GM19397 (cell line): ENCODE measurements at regions not wholly inside any gene's neighbourhood (a gene's known extent, or its start where the extent isn't known, plus 50 kb on each side); places are given as distances from the start of the nearest gene placed in this dataset.

ENCODE experiments used
- ATAC-seq: cut with Tn5 transposase; IDR thresholded peaks from one replicate; pipeline ENCODE4 v1.9.1; 2021; ENCODE audit warnings: mild to moderate bottlenecking, moderate library complexity; ENCODE audit not compliant: unreplicated experiment

- ATAC-seq, result no peak
Measured at GRCh38 chr2:220192994-220193753, 565.7 kb downstream of the SLC4A3 start.

- ATAC-seq, result no peak
Measured at GRCh38 chr2:220194630-220195584, 567.5 kb downstream of the SLC4A3 start.

- no peak for ATAC-seq
Measured at GRCh38 chr2:220198896-220199295, 571.5 kb downstream of the SLC4A3 start.

GRCh38 chr2:220202066-220202465, 574.6 kb downstream of the SLC4A3 start:
- no peak for ATAC-seq

GRCh38 chr2:220209093-220209492, 581.7 kb downstream of the SLC4A3 start:
- no peak for ATAC-seq

GRCh38 chr2:220209751-220210150, 582.3 kb downstream of the SLC4A3 start:
- ATAC-seq, result no peak

GRCh38 chr2:220212296-220213080, 585.1 kb downstream of the SLC4A3 start:
- no peak for ATAC-seq

- no peak for ATAC-seq
Measured at GRCh38 chr2:220215785-220216184, 588.4 kb downstream of the SLC4A3 start.

- ATAC-seq, result no peak
Measured at GRCh38 chr2:220219371-220219770, 591.9 kb downstream of the SLC4A3 start.

- no peak for ATAC-seq
Measured at GRCh38 chr2:220220009-220220408, 592.6 kb downstream of the SLC4A3 start.

GRCh38 chr2:220221992-220222391, 594.6 kb downstream of the SLC4A3 start:
- ATAC-seq, result no peak

GRCh38 chr2:220224691-220225543, 597.5 kb downstream of the SLC4A3 start:
- ATAC-seq, result no peak

- ATAC-seq, result no peak
Measured at GRCh38 chr2:220226076-220226475, 598.6 kb downstream of the SLC4A3 start.

- ATAC-seq, result no peak
Measured at GRCh38 chr2:220226546-220226945, 599.1 kb downstream of the SLC4A3 start.

- no peak for ATAC-seq
Measured at GRCh38 chr2:220227266-220227920, 600.0 kb downstream of the SLC4A3 start.

- no peak for ATAC-seq
Measured at GRCh38 chr2:220228310-220229006, 601.0 kb downstream of the SLC4A3 start.

- no peak for ATAC-seq
Measured at GRCh38 chr2:220240641-220241040, 613.2 kb downstream of the SLC4A3 start.

- no peak for ATAC-seq
Measured at GRCh38 chr2:220241423-220241822, 614.0 kb downstream of the SLC4A3 start.

- no peak for ATAC-seq
Measured at GRCh38 chr2:220243571-220243970, 616.1 kb downstream of the SLC4A3 start.
